GM23248 (cell line): ENCODE measurements at regions not wholly inside any gene's neighbourhood (a gene's known extent, or its start where the extent isn't known, plus 50 kb on each side); places are given as distances from the start of the nearest gene placed in this dataset.

Experiments used
- EZH2 ChIP-seq: fragments of 200-600 bp; sonication (generic); IDR thresholded peaks from 2 replicates; pipeline ENCODE4 v1.6.1; 2018; ENCODE audit warnings: antibody characterized with exemption, mild to moderate bottlenecking; ENCODE audit not compliant: insufficient read depth, poor library complexity, severe bottlenecking
- EZH2phosphoT487 ChIP-seq: fragments of 200-600 bp; sonication (generic); IDR thresholded peaks from 2 replicates; pipeline ENCODE4 v1.6.1; 2018; ENCODE audit warnings: antibody characterized with exemption, moderate library complexity, mild to moderate bottlenecking, low read depth; ENCODE audit not compliant: insufficient read depth

GRCh38 chr9:91127653-91128052 lies 234.1 kb downstream of the AUH start:
- TF ChIP-seq EZH2 (no peak), EZH2phosphoT487 (no peak)
